Middle frontal gyrus (tissue), 1 donor: ENCODE measurements at regions not wholly inside any gene's neighbourhood (a gene's known extent, or its start where the extent isn't known, plus 50 kb on each side); places are given as distances from the start of the nearest gene placed in this dataset.
"Not testable (repeated sequence)": the region's sequence is repeated elsewhere in the genome, so short reads cannot be mapped to it uniquely, and the experiment has no call there.

Experiments
- DNase-seq: peaks from one replicate; pipeline ENCODE4 v3.0.0-alpha.2; 2015; ENCODE audit warnings: low spot score; ENCODE audit errors: extremely low spot score

DNA sequence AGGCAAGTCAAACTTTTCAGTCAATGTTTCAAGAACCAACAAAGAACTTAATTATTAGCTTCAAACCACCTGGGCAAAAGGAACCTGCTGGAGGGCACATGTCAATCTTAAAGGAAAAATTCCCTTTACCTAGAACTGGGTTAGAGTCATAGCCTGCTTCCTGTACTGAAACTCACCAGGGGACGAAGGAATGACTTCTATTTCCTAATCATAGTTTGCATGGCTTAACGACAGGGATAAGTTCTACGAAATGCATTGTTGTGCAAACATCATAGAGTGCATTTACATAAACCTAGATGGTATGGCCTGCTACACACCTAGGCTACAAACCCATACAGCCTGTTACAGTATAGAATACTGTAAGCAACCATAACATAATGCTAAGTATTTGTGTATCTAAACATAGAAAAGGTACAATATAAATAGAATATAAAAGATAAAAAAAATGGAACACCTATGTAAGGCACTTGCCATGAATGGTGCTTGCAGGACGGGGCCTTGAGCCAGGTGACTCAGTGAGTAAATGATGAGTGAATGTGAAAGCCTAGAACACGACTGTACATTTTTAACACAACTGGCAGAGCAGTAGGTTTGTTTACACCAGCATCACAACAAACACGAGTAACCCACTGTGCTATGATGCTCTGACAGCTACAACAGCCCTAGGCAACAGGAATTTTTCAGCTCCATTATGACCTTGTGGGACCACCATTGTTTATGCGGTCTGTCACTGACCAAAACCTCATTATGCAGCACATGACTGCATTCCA is 234.9 kb upstream of the CAND1 start:
- DNase-seq: no peak

DNA sequence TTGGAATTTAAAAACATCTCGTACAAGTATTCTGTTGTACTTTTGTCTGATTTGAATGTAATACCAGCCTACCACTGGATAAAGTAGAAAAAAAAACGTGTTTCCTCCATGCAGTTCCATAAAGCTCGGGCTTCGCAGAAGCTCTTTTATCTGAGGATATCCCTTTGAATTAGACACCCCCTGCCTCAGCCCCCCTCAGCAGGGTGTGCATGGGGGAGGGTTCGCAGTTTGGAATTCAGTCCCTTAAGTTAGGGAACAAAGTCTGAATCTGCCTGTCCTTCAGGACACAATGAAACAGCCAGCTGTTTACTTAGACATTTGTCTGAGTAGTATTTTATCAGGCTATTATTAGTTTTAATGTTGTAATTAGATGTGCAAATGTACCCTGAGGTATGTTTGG is 234.0 kb upstream of the CAND1 start:
- no peak for DNase-seq

DNA sequence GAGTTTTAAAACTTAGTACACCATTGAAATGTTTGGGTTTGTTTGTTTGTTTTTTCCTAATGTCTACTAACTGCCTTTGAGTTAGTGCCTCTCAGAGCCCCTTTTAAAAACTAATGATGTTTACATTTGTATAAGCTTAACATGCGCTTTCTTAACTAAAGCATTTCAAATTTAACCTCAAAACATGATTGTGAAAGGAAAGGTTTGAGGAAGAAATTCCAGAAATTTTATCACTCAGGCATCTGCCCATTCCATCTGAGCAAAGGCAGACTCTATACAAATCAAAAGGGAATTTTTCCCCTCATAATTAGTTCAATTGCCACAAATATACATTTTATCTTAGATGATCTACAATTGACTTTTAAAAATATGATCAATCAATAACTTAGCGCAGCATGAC is 230.7 kb upstream of the CAND1 start:
- no peak for DNase-seq

DNA sequence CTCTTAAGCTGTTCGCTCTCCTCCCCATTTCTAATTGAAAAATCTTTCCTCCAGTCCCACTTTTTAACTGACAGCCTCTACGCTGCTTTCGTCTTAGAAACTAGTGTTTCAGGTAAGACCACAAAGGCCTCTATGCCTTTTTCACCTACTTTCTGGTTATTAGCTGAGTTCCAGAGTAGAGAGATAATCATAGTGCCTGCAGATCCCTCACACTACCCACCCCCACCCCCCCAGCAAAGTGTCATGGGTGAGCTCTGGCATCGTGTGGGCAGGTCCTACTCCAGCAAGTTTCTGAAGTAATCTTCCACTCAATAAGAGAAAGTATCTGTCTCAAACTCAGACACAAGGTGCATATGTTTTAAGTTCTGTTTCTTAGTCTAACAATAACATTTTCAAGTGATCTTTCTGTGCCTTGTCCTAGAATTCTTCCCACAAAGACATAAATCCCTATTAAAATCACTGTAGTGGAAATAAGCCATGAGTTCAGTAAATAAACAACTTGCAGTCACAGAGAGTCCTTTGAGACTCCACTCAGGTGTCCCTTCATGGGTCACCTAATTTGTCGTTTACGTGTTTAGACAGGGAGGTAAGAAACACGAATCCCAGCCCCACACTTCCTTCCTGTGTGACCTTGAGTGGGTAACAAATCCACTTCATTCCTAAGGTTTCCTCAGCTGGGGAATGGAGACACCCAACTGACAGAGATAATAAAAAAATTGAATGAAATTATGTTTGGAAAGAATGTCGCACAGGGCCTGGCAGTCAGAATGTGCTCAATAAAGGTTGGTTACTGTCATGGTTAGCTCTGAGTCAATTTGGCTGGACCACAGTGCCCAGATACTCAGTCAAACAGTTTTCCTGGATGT is 228.9 kb upstream of the CAND1 start:
- DNase-seq: no peak

DNA sequence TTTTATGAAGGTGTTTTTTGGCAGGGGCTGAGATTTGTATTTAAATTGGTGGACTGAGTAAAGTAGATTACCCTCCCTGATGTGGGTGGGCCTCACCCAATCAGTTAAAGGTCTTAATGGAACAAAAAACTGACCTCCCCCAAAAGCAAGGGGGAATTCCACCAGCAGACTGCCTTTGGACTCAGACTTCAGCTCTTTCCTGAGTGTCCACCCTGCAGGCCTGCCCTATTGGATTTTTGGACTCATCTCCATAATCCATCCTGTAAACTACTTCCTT is 228.4 kb upstream of the CAND1 start:
- no peak for DNase-seq

DNA sequence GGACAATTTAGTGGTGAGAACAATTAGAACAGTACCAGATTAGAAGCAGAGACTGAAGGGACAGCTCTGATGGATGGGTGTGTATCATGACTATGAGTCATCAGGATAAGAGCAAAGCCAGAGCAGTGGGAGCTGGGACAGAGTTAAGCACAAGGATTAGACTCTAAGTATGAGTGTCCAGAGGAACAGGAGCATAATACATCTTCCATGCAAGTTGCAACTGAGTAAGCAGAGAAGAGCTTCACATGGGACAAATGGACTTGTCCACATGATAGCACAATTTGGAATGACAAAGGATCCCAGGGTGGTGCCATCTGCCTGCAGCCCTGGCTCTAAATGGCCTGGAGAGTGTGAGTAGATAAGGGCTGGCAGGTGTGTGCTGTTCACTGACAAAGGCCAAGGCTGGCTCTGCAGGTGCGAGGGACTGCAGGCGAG is 226.4 kb upstream of the CAND1 start:
- no peak for DNase-seq

DNA sequence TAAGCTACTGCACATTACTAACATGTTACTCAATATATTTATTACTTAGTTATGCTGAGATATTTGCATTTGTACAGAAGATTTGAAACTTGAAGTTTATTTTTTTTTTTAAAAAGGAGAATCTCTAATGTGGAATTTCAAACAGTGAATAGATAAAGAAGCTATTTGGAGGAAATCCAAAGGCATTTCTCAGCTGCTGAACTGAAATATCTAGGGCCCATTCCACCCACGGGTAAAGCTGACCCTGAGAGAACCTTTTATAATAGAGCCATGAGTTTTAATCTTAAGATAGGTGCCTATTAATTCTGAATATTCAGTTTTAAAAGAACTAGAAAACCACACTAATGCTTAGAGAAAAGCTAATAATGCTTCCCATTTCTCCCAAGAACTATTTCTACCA is 225.4 kb upstream of the CAND1 start:
- no peak for DNase-seq

DNA sequence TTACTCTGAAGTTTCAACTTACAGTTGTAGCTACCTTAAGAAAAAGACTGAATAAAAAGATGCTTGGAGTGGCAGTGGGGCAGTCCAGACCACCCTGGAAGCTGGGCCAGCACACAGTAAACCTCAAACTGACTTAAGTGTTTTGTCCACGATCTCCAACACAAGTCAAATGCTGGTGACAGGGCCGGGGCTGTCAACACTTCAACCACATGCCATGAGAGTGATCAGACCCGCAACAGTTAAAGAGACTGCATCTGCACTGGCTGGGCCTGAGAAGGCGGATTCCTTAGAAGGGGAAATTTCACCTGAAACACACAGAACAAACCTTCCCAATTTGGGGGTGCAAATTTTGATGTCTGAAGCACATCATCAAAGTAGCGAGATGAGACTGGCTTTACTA is 223.5 kb upstream of the CAND1 start:
- DNase-seq: no peak

DNA sequence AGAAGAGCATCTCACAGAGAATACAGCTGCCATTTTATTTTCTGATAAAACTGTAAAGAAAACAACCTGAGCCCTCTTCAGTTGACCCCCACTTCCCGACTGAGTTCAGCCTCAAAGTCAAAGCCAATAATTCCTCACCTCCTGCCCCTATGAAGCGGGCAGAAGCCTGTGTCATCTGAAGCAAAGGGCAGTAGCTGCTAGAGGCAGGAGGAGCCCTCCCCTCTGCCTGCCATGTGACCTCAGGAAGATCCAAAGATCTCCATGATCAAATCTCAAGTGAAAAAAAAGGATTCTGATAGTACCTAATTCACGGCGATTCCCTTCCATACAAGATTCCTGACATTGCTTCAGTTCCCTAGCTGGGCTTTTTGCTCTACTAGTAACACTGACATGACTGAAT is 223.1 kb upstream of the CAND1 start:
- no peak for DNase-seq

DNA sequence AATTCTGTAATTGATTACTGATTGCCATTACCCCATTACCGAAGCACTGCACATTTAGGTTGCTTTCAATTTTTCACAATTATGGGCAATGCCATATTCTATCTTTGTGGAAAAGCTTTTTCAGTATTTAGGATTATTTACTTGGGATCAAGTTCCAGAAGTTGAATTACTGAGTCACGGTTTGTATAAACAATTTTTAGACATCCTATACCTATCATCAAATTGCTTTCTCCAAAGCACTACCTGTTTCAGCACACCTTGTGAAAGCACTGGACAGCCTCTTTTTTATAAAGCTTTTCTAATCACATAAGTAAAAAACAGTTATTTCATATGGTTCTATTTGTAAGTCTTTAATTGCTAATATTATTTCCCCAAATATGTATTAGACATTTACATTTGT is 221.5 kb upstream of the CAND1 start:
- DNase-seq: no peak

DNA sequence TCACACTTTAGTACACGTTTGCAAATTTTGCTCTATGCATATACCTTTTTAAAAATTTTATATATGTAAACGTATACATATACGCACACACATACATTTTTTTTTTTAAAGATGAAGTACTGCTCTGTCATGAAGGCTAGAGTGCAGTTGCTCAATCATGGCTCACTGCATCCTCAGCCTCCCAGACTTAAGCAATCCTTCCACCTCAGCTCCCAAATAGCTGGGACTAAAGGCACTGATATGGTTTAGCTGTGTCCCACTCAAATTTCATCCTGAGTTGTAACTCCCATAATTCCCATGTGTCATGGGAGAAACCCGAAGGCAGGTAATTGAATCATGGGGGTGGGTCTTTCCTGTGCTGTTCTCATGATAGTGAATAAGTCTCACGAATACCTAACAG is 220.8 kb upstream of the CAND1 start:
- no peak for DNase-seq

DNA sequence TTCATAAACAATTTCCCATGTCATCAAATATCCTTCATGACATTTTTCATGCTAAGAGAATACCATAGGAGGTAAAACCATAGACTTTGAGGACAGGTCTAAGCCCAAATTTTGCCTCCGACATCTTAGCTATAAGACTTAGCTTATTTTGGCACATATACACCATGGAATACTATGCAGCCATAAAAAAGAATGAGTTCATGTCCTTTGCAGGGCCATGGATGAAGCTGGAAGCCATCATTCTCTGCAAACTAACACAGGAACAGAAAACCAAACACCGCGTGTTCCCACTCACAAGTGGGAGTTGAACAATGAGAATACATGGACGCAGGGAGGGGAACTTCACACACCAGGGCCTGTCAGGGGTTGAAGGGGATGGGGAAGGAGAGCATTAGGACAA is 220.0 kb upstream of the CAND1 start:
- DNase-seq: not testable (repeated sequence)

DNA sequence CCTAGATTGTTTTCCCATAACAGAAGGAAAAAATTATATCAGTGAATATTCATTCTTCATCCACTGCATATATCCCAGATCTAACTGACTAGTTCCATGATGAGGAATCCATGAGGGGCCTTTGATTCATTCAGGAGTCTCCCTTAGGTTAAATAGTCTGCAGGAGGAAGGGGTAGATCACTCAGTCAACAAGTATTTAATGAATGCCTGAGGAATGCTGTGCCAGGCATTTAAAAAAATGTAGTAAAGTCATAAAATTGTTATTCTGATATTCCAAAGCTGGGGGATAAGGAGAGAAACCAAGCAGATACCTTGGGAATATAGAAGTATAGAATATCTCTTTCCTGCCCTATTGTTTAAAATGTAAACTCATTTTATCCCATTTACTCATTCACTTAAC is 216.2 kb upstream of the CAND1 start:
- no peak for DNase-seq

DNA sequence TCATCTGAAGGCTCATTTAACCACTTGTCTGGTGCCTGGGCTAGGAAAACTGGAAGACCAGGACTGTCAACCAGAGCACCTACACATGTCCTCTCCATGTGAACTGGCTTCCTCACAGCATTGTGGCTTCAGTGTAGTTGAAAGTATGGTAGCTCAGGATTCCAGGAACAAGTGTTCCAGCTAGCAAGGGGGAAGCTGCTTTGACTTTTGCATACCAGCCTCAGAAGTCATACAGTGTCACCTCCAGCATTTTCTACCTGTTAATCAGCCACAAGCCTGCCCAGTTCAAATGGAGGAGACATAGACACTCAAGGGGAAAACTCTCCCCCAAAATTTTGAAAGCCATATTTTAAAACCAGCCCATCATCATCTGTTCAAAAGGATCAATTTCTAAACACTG is 212.8 kb upstream of the CAND1 start:
- no peak for DNase-seq

DNA sequence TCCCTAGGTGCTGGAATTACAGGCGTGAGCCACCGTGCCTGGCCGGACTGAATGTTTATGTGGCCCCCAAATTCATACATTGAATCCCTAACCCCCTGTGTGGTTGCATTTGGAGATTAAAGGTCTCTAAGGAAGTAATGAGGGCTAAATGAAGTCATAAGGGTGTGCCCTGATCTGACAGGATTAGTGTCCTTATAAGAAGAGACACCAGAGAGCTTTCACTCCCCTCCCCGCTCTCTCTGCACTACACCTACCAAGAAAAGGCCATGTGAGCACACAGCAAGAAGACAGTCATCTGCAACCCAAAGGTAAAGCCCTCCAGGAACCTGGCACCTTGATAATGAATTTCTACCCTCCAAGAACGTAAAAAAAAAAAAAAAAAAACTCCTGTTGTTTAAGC is 212.1 kb upstream of the CAND1 start:
- no peak for DNase-seq

DNA sequence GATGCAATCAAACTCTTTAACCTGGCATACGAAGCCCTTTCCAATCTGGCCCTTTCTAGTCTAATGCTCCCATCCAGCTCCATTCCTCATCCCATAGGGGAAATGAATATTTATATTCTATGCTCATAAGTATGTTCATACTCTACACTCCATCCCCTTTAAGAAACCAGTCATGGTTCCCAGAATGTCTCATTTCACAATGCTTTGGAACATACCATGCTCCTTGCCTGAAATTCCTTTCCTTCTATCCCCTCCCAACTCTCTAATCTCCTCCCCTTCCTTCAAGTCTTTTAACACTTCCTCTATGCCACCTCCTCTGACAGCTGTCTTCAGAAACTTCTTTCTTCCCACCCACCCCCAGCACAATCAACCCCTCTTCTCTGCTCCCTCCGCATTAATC is 207.0 kb upstream of the CAND1 start:
- DNase-seq: no peak

DNA sequence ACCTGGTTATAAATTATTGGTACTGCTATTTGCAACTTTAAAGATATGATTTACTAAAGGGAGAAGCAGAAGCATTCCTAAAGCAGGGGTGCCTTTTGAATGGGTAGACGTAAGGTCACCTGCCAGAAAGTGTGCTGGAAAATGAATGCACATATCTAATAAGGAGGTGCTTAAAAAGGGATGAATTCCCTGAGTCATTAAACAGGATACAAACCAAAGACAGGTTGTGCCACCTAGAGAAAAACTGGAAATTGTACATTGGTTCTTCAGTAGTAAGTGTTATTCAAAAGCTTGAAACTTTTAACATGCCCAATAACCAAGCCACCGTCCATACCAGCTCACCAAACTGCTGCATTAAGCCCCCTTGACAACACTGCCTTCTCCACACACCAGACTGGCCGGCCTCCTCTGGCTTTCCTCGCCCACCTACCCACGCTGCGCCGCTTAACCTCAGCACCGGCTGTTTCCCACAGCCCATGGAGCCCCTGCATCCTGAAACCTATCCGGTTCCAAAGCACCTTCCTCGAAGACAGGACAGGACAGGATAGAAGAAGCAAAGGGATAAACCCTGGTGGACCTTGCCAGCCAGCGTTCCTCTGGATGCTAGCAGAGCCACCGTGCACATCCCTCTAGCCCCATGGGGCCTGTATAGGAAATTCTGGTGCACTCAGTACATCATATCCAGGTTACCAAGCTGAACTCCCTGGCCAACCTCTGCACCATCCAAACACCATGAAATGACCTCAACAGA is 201.5 kb upstream of the CAND1 start:
- DNase-seq: no peak

DNA sequence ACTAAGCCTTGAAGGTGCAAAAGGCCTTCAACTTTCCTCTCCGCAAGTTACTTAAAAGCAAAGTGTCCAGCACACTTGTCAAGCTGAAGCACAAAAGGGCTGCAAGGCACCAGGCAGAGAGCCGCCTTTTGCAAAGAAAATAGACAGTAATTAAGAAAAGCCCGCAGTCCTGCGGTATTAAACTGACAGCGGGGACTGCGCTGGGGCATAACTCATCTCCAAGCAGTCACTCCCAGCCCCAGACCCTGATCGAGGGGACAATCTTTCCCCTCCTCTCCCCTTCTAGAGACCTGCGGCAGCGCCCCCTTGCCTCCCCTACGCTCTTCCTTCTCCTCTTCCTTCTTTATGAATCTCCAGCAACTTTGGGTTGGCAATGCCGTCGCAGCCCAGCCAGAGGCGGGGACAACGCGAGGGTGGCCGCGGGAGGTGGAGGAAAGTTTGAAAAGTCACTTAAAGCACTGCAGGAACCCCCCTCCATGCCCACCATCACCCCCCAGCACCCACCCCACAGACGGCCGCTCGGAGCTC is 200.9 kb upstream of the CAND1 start:
- no peak for DNase-seq

DNA sequence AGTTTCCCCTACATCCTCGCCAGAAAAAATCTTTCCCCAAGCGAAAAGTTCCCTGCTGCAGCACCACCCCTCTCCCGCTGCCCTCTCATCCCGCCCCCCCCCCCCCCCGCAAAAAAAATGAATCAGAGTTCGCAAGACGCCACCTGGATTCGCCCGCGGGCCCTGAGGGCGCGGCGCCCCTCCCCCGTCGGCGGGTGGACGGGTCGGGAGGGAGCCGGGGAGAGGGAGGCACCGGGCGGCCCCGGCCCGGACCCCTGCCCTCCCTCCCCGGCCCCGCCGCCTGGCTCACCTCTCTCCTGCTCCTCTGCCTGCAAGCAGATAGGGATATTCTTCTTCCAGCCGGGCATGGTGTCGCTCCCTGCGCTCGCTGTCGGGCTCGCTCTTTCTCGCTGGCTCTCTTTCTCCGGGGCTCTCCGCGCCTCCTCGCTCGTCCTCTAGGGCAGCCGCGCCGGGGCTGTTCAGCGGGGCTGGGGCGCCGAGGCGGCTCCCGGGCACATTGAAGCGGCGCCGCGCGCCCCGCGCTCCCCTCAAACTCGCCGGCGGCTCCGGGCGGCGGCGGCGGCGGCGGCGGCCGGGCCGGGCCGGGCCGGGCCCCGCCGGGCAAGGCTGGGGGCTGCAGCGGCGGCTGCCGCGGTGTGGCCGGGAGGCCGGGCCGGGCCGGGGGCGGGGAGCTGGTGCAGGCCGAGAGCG is 200.3 kb upstream of the CAND1 start:
- DNase-seq: no peak

DNA sequence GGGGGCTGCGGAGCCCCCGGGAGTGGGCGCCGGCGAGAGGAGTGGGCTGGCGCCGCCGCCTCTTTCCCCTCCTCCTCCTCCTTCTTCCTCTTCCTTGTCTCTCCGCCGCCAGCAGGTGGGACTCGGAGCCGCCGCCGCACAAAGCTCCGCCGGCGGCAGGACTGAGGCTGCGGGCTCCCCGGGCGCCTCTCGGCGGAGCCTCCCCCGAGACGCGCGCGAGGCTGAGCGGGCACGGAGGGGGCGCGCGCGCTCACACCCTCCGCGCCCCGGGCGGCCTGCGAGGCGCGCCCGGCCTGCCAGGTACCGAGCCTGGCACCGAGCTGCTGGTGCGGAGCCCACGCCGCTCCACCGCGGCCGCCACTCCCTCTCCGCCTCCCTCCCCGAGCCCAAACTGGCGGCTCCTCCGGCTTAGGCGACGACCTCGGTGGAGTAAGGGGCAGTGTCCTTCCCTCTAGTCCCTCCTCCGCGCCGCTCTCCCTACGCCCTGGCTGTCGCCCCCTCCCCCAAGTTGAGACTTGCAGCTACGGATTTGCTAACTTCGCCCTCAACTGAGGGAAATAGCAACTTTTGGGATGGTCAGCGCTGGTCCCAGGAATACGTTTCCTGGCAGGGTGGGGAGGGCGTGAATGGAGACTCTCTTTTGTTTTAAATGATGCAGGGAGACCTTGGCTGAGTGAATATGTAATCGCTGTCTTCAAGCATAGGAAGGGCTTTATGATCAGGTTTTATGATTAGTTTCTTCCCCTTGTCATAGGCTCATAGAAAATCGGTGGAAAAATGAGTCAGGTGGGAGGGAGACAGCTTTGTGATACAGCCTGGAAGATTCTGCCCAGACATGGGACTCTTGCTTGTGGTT is 199.5 kb upstream of the CAND1 start:
- no peak for DNase-seq

DNA sequence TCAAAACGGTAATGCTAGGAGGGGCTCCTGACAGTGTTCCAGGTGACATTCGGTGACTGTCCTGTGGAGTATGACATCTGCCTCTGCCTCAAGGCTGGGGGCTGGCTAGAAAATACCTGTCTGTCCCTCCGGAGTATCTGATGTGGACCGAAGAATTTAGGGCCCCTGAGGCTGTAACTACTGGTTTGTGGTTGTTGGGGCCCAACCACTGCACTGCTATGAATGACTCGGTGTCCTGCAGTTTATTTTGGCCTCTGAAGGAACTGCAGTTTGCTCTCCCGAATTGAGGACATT is 198.9 kb upstream of the CAND1 start:
- DNase-seq: no peak
